Natural killer cell (primary cell): ENCODE measurements at regions not wholly inside any gene's neighbourhood (a gene's known extent, or its start where the extent isn't known, plus 50 kb on each side); places are given as distances from the start of the nearest gene placed in this dataset.

Source experiments
- ATAC-seq, 3 donors: fragments of 150-1000 bp in 2 of 3; fragments of 200-7000 bp in 1 of 3; cut with Tn5 transposase; 1 replicate in 1 of 3; 2 replicates in 2 of 3; pipeline ENCODE4 v1.10.0; 2021; ENCODE audit warnings: mild to moderate bottlenecking in 2 of 3, moderate library complexity in 2 of 3
- DNase-seq, 2 donors: peaks; one replicate each; pipeline versions ENCODE4 v3.0.0 to v3.0.0-alpha.2; 2013 to 2021; ENCODE audit warnings: mixed read lengths in 1 of 2
- H3K27ac ChIP-seq: one replicate; pipeline ENCODE4 v1.5.1; 2013; ENCODE audit warnings: mild to moderate bottlenecking, low read length
- H3K27me3 ChIP-seq: one replicate; pipeline ENCODE4 v1.6.1; 2013; ENCODE audit warnings: low read length; ENCODE audit not compliant: control insufficient read depth, insufficient read depth
- H3K36me3 ChIP-seq: one replicate; pipeline ENCODE4 v1.6.1; 2013; ENCODE audit warnings: low read length; ENCODE audit not compliant: control insufficient read depth, insufficient read depth
- H3K4me1 ChIP-seq: one replicate; pipeline ENCODE4 v1.6.1; 2013; ENCODE audit warnings: low read length; ENCODE audit not compliant: control insufficient read depth, insufficient read depth
- H3K4me3 ChIP-seq: one replicate; pipeline ENCODE4 v1.5.1; 2013; ENCODE audit warnings: low read length
- H3K9me3 ChIP-seq: one replicate; pipeline ENCODE4 v1.6.1; 2013; ENCODE audit warnings: low read length; ENCODE audit not compliant: control insufficient read depth, insufficient read depth
- H3K27ac Mint-ChIP-seq, 2 donors: one replicate each; pipeline ENCODE4 v1.8.0; 2022; ENCODE audit warnings: mild to moderate bottlenecking in 2 of 2, mixed read lengths in 2 of 2, moderate library complexity in 1 of 2
- H3K27me3 Mint-ChIP-seq, 2 donors: one replicate each; pipeline ENCODE4 v1.8.0; 2022; ENCODE audit warnings: low read depth in 2 of 2, mixed read lengths in 2 of 2
- H3K36me3 Mint-ChIP-seq: one replicate; pipeline ENCODE4 v1.8.0; 2022; ENCODE audit warnings: mixed read lengths
- H3K4me1 Mint-ChIP-seq, 2 donors: one replicate each; pipeline ENCODE4 v1.8.0; 2022; ENCODE audit warnings: mixed read lengths in 2 of 2
- H3K4me3 Mint-ChIP-seq: one replicate; pipeline ENCODE4 v1.8.0; 2022; ENCODE audit warnings: mild to moderate bottlenecking, moderate library complexity, mixed read lengths
- H3K9me3 Mint-ChIP-seq, 2 donors: one replicate each; pipeline ENCODE4 v1.8.0; 2022; ENCODE audit warnings: mixed read lengths in 2 of 2
- CTCF ChIP-seq: fragments of 200-600 bp; IDR thresholded peaks from one replicate; pipeline ENCODE4 v1.8.0; 2022; ENCODE audit warnings: antibody characterized with exemption
- WGBS: methylation state at CpG from one replicate; pipeline ENCODE4 v1.1.7; 2013; ENCODE audit warnings: missing lambda C conversion rate; ENCODE audit not compliant: insufficient coverage; 5-methylcytosine and 5-hydroxymethylcytosine counted together
- intact Hi-C: fragments of 100-400 bp; cut with micrococcal nuclease; formaldehyde crosslinking; loops from one replicate; pipeline ENCODE4 v1.14.2; 2022

DNA sequence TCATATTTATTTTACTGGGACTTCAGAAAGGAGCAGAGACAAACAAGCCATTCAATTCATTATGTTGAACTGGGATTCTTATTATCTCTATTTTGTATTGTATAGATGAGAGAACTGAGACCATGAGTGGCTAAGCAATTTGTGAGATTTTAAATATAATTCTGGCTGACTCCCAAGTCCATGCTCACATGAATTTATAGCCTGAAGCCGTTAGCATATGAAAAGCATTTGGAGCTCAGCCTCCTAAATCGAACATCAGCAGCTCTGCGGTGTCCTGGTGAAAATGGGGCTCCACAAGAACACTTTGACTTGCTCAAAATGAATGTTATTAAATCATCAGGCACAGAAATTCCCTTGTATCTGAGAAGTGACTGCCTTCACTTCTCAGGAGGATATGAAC is 96.8 kb upstream of the DPT start:
- H3K4me3 Mint-ChIP-seq, result no peak overlapping the region
- Histone ChIP-seq H3K27me3 (no peaks in the 10 kb centered on the region), H3K4me1 (peaks cover 10% of the 10 kb centered on the region), H3K9me3 (no peaks in the 10 kb centered on the region), H3K36me3 (no peaks in the 10 kb centered on the region), H3K27ac (no peak overlapping the region), H3K4me3 (no peak overlapping the region)
- intact Hi-C loops, result no loop called here
- 85% methylated on average over 3 of the region's 3 CpGs for WGBS
- DNase-seq, result no peak
- no peaks in the 10 kb centered on the region for H3K9me3 Mint-ChIP-seq
- no peak overlapping the region for H3K27ac Mint-ChIP-seq
- peaks cover 25% of the 10 kb centered on the region in 2 donors for H3K4me1 Mint-ChIP-seq
- no peaks in the 10 kb centered on the region for H3K27me3 Mint-ChIP-seq
- TF ChIP-seq CTCF, result no peak
- no peak for ATAC-seq
- H3K36me3 Mint-ChIP-seq, result no peaks in the 10 kb centered on the region

- no peaks in the 10 kb centered on the region for H3K27me3 Mint-ChIP-seq
- 98% methylated on average over 3 of the region's 3 CpGs for WGBS
- no peak for DNase-seq
These were observed 97.3 kb upstream of the DPT start for GRCh38 chr1:168826269-168826668.

DNA sequence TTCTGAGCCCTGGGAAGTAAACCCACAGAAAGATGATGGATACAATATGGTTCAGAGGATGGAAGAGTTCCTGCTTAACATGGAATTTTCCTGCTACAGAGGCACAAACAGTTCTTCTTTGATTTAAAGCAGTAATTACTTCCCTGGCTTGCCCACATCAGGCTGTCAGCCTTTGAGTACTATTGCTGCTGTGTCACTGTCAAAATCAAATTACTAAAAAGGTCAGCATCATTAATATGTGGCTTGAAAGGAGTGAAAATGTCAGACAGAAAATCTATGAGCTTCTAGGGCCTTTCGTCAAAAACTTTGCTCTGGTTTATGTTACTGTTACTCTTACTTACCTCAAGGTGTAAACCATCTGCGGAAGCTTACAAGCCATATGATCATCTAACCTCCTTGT is 98.6 kb upstream of the DPT start:
- no peaks in the 10 kb centered on the region for H3K27me3 Mint-ChIP-seq
- H3K27ac Mint-ChIP-seq, result no peak overlapping the region
- intact Hi-C loops, result no loop called here

More at GRCh38 chr1:168826269-168826668, 97.3 kb upstream of the DPT start:
- H3K36me3 Mint-ChIP-seq, result no peaks in the 10 kb centered on the region
- no peak overlapping the region for H3K27ac Mint-ChIP-seq
- peaks cover 25 to 27% of the 10 kb centered on the region in 2 donors for H3K4me1 Mint-ChIP-seq
- Histone ChIP-seq H3K27me3 (no peaks in the 10 kb centered on the region), H3K4me1 (peaks cover 10% of the 10 kb centered on the region), H3K9me3 (no peaks in the 10 kb centered on the region), H3K36me3 (no peaks in the 10 kb centered on the region), H3K27ac (no peak overlapping the region), H3K4me3 (no peak overlapping the region)
- no peak overlapping the region for H3K4me3 Mint-ChIP-seq
- intact Hi-C loops, result no loop called here
- no peak for ATAC-seq
- H3K9me3 Mint-ChIP-seq, result no peaks in the 10 kb centered on the region
- no peak for TF ChIP-seq CTCF

More for the DNA sequence above, 98.6 kb upstream of the DPT start:
- DNase-seq, result no peak
- H3K36me3 Mint-ChIP-seq, result no peaks in the 10 kb centered on the region
- Histone ChIP-seq H3K27me3 (no peaks in the 10 kb centered on the region), H3K4me1 (peaks cover 10% of the 10 kb centered on the region), H3K9me3 (no peaks in the 10 kb centered on the region), H3K4me3 (no peak overlapping the region), H3K27ac (no peak overlapping the region), H3K36me3 (no peaks in the 10 kb centered on the region)
- ATAC-seq, result no peak
- H3K4me3 Mint-ChIP-seq, result no peak overlapping the region
- peaks cover 30 to 36% of the 10 kb centered on the region in 2 donors for H3K4me1 Mint-ChIP-seq
- WGBS, result 100% methylated on average over 2 of the region's 2 CpGs
- TF ChIP-seq CTCF, result no peak
- H3K9me3 Mint-ChIP-seq, result no peaks in the 10 kb centered on the region
